B cell (primary cell): ENCODE measurements at regions not wholly inside any gene's neighbourhood (a gene's known extent, or its start where the extent isn't known, plus 50 kb on each side); places are given as distances from the start of the nearest gene placed in this dataset.

Experiments used
- CTCF ChIP-seq: fragments of 200-600 bp; IDR thresholded peaks from one replicate; pipeline ENCODE4 v1.8.0; 2022; ENCODE audit warnings: antibody characterized with exemption, mild to moderate bottlenecking
- EZH2 ChIP-seq: IDR thresholded peaks from 2 replicates; pipeline ENCODE4 v1.6.1; 2012; ENCODE audit warnings: borderline replicate concordance, low read depth, mild to moderate bottlenecking, moderate library complexity, low read length; ENCODE audit not compliant: insufficient read depth, poor library complexity, severe bottlenecking

- TF ChIP-seq CTCF, result no peak
- TF ChIP-seq EZH2, result no peak
Observed at GRCh38 chr12:42902001-42902400, 312.5 kb upstream of the PRICKLE1 start.
